ENCODE measurements at regions not wholly inside any gene's neighbourhood (a gene's known extent, or its start where the extent isn't known, plus 50 kb on each side); places are given as distances from the start of the nearest gene placed in this dataset.

- Histone ChIP-seq H3K4me3 (no peak overlapping the region), H3K27ac (no peak overlapping the region), H3K4me1 (peaks cover 0 to 3% (median 0%) of the 10 kb centered on the region in 3 donors), H3K9me3 (no peaks in the 10 kb centered on the region), H3K36me3 (no peaks in the 10 kb centered on the region), H3K27me3 (peaks cover 0 to 14% (median 0%) of the 10 kb centered on the region in 4 donors)
- 57 to 100% methylated on average over 1 to 3 of the region's 11 CpGs for WGBS, 2 donors
- intact Hi-C loops (cut with DNase I), result no loop called here
- TF ChIP-seq POLR2A (IDR thresholded peaks at IDR 0.05) (no peak), CTCF (IDR thresholded peaks at IDR 0.05) (no peak)
- no peak for DNase-seq
These were observed 53.6 kb downstream of the SHANK2 start for GRCh38 chr11:71198823-71199165.

- WGBS, 2 donors, result 84 to 95% methylated on average over 2 to 7 of the region's 17 CpGs
These were observed 54.1 kb downstream of the SHANK2 start for GRCh38 chr11:71198141-71198822.

DNA sequence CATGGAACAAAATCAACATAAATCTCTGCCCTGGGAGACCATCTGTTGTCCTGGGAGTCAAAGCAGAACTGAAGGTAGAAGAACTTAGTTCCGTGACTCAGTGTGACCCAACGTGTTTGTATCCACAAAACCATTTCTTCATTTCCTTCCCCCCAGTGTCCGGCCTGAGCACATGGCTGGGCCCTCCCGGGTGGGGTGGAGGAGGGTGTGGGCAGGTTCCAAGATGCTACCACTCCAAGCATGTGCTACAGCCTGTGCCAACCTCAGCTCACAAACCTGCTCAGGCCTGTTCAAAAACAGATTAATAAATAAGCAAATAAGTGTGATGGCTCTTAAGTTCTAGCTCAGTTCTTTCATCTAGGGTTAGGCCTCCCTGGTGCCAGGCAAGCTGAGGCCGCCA, 55.3 kb downstream of the SHANK2 start:
- TF ChIP-seq CTCF (IDR thresholded peaks at IDR 0.05), result no peak
- no peak for TF ChIP-seq POLR2A (IDR thresholded peaks at IDR 0.05)
- intact Hi-C loops (cut with DNase I), result no loop called here
- Histone ChIP-seq H3K36me3 (no peaks in the 10 kb centered on the region), H3K4me3 (no peak overlapping the region), H3K9me3 (no peaks in the 10 kb centered on the region), H3K4me1 (peaks cover 0 to 3% (median 0%) of the 10 kb centered on the region in 3 donors), H3K27me3 (peaks cover 0 to 17% (median 0%) of the 10 kb centered on the region in 4 donors), H3K27ac (no peak overlapping the region)
- 28 to 48% methylated on average over 5 of the region's 5 CpGs for WGBS, 2 donors
- no peak for DNase-seq

More at GRCh38 chr11:71198141-71198822, 54.1 kb downstream of the SHANK2 start:
- H3K27ac ChIP-seq, result no peak overlapping the region
- no peak for DNase-seq
- no peaks in the 10 kb centered on the region for H3K9me3 ChIP-seq
- H3K27me3 ChIP-seq, result peaks cover 0 to 19% (median 0%) of the 10 kb centered on the region in 4 donors
- no peaks in the 10 kb centered on the region for H3K36me3 ChIP-seq
- intact Hi-C loops (cut with DNase I), result no loop called here
- H3K4me3 ChIP-seq, result no peak overlapping the region
- no peak for TF ChIP-seq CTCF (IDR thresholded peaks at IDR 0.05)
- no peak for TF ChIP-seq POLR2A (IDR thresholded peaks at IDR 0.05)
- H3K4me1 ChIP-seq, result peaks cover 0 to 3% (median 0%) of the 10 kb centered on the region in 3 donors

DNA sequence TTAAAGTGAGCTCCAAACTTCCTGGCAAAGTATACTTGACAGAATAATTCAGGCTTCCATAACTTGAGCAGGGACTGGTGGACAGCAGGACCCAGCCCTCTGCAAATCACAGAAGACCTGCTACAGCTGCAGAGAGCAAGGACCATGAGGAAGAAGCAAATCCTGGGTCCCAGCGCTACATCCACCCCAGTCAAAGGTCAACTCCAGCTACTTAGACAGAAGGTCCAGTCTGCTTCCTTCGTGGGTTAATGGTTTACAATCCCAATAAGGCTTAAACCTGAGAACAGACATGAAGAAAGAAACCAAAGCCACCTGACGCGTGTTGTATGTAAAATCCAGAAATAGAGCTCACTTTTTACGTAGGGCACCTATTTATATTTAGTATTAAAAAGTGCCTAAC, 57.7 kb downstream of the SHANK2 start:
- Histone ChIP-seq H3K36me3 (no peaks in the 10 kb centered on the region), H3K27me3 (peaks cover 0 to 13% (median 0%) of the 10 kb centered on the region in 4 donors), H3K4me3 (no peak overlapping the region), H3K9me3 (no peaks in the 10 kb centered on the region), H3K4me1 (peaks cover 0 to 3% (median 0%) of the 10 kb centered on the region in 3 donors), H3K27ac (no peak overlapping the region)
- TF ChIP-seq CTCF (IDR thresholded peaks at IDR 0.05) (no peak), POLR2A (IDR thresholded peaks at IDR 0.05) (no peak)
- no peak for DNase-seq
- WGBS, 2 donors, result 60 to 86% methylated on average over 5 of the region's 5 CpGs
- intact Hi-C loops (cut with DNase I), result no loop called here

DNA sequence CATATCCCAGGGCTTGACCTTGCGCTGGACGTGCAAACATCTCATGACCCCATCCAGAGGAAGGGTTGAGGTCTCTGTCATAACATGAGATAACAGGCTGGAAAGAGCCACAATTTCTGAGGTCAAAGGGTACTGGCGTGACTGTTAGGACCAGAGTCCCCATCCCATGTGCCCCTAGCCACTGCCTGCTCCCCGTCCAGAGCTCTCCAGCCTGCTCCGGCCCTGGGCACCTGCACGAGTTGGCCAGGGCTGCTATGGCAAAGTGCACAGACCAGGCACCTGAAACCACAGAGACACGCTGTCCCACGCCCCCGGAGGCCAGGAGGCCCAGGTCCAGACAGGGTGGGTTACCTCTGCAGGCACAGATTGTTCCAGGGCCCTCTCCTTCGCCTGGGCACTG, 58.9 kb downstream of the SHANK2 start:
- DNase-seq, result no peak
- TF ChIP-seq POLR2A (IDR thresholded peaks at IDR 0.05), result no peak
- TF ChIP-seq CTCF (IDR thresholded peaks at IDR 0.05), result no peak
- Histone ChIP-seq H3K9me3 (no peaks in the 10 kb centered on the region), H3K4me1 (peaks cover 0 to 3% (median 0%) of the 10 kb centered on the region in 3 donors), H3K27ac (no peak overlapping the region), H3K4me3 (no peak overlapping the region), H3K36me3 (no peaks in the 10 kb centered on the region), H3K27me3 (peaks cover 0 to 13% (median 0%) of the 10 kb centered on the region in 4 donors)
- intact Hi-C loops (cut with DNase I), result no loop called here
- 84 to 95% methylated on average over 4 to 9 of the region's 10 CpGs for WGBS, 2 donors
